ENCODE measurements at regions not wholly inside any gene's neighbourhood (a gene's known extent, or its start where the extent isn't known, plus 50 kb on each side); places are given as distances from the start of the nearest gene placed in this dataset.
"Not testable (repeated sequence)": the region's sequence is repeated elsewhere in the genome, so short reads cannot be mapped to it uniquely, and the experiment has no call there.

GRCh38 chr11:37465221-37465620, 867.2 kb upstream of the RAG2 start:
- H3K4me1 ChIP-seq, result no peaks in the 10 kb centered on the region
- H3K36me3 ChIP-seq (replicated peaks), result no peaks in the 10 kb centered on the region
- in situ Hi-C loops (cut with MboI; ENCODE audit: low sequenced_read_pairs), result no loop called here
- H3K9me3 ChIP-seq, result no peaks in the 10 kb centered on the region
- DNase-seq (ENCODE audit: low spot score in 2 of 2), result no peak
- no peaks in the 10 kb centered on the region for H3K27me3 ChIP-seq (ENCODE audit: low read depth)
- H3K4me3 ChIP-seq, result no peak overlapping the region

GRCh38 chr11:37459456-37459855, 861.4 kb upstream of the RAG2 start:
- no peaks in the 10 kb centered on the region for H3K9me3 ChIP-seq
- in situ Hi-C loops (cut with MboI; ENCODE audit: low sequenced_read_pairs), result no loop called here
- DNase-seq (ENCODE audit: low spot score in 2 of 2), result no peak
- no peaks in the 10 kb centered on the region for H3K27me3 ChIP-seq (ENCODE audit: low read depth)
- H3K36me3 ChIP-seq (replicated peaks), result no peaks in the 10 kb centered on the region
- H3K4me3 ChIP-seq, result no peak overlapping the region
- no peaks in the 10 kb centered on the region for H3K4me1 ChIP-seq

GRCh38 chr11:37456746-37457145, 858.7 kb upstream of the RAG2 start:
- Histone ChIP-seq H3K9me3 (no peaks in the 10 kb centered on the region), H3K27me3 (ENCODE audit: low read depth) (no peaks in the 10 kb centered on the region), H3K4me3 (no peak overlapping the region), H3K36me3 (replicated peaks) (no peaks in the 10 kb centered on the region), H3K4me1 (no peaks in the 10 kb centered on the region)
- in situ Hi-C loops (cut with MboI; ENCODE audit: low sequenced_read_pairs), result no loop called here
- no peak for DNase-seq (ENCODE audit: low spot score in 2 of 2)

GRCh38 chr11:37451903-37452302, 853.9 kb upstream of the RAG2 start:
- H3K27me3 ChIP-seq (ENCODE audit: low read depth), result no peaks in the 10 kb centered on the region
- no peaks in the 10 kb centered on the region for H3K9me3 ChIP-seq
- H3K4me1 ChIP-seq, result no peaks in the 10 kb centered on the region
- in situ Hi-C loops (cut with MboI; ENCODE audit: low sequenced_read_pairs), result no loop called here
- no peak overlapping the region for H3K4me3 ChIP-seq
- no peaks in the 10 kb centered on the region for H3K36me3 ChIP-seq (replicated peaks)
- no peak for DNase-seq (ENCODE audit: low spot score in 2 of 2)

- no peaks in the 10 kb centered on the region for H3K9me3 ChIP-seq
- no peaks in the 10 kb centered on the region for H3K36me3 ChIP-seq (replicated peaks)
- H3K4me1 ChIP-seq, result no peaks in the 10 kb centered on the region
- DNase-seq (ENCODE audit: low spot score in 2 of 2), result no peak
- no peaks in the 10 kb centered on the region for H3K27me3 ChIP-seq (ENCODE audit: low read depth)
- H3K4me3 ChIP-seq, result no peak overlapping the region
- in situ Hi-C loops (cut with MboI; ENCODE audit: low sequenced_read_pairs), result no loop called here
Measured at GRCh38 chr11:37450613-37451012, 852.6 kb upstream of the RAG2 start.

- Histone ChIP-seq H3K4me3 (no peak overlapping the region), H3K9me3 (no peaks in the 10 kb centered on the region), H3K4me1 (no peaks in the 10 kb centered on the region; the same call in 1 of the 2 replicates), H3K27me3 (ENCODE audit: low read depth) (no peaks in the 10 kb centered on the region), H3K36me3 (replicated peaks) (no peaks in the 10 kb centered on the region)
- in situ Hi-C loops (cut with MboI; ENCODE audit: low sequenced_read_pairs), result no loop called here
- peak; percentile 19 to 41 for DNase-seq (ENCODE audit: low spot score in 2 of 2)
Measured at GRCh38 chr11:37449146-37449545, 851.1 kb upstream of the RAG2 start.

GRCh38 chr11:37442576-37442975, 844.5 kb upstream of the RAG2 start:
- no peaks in the 10 kb centered on the region; the same call in 1 of the 2 replicates for H3K4me1 ChIP-seq
- H3K4me3 ChIP-seq, result no peak overlapping the region
- H3K27me3 ChIP-seq (ENCODE audit: low read depth), result no peaks in the 10 kb centered on the region
- no peaks in the 10 kb centered on the region for H3K36me3 ChIP-seq (replicated peaks)
- in situ Hi-C loops (cut with MboI; ENCODE audit: low sequenced_read_pairs), result no loop called here
- no peaks in the 10 kb centered on the region for H3K9me3 ChIP-seq
- no peak for DNase-seq (ENCODE audit: low spot score in 2 of 2)

GRCh38 chr11:37431633-37432230, 833.7 kb upstream of the RAG2 start:
- H3K36me3 ChIP-seq (replicated peaks); H3K4me3 ChIP-seq; DNase-seq (ENCODE audit: low spot score in 2 of 2); H3K4me1 ChIP-seq; H3K27me3 ChIP-seq (ENCODE audit: low read depth); in situ Hi-C loops (cut with MboI; ENCODE audit: low sequenced_read_pairs); H3K9me3 ChIP-seq: not testable (repeated sequence)

GRCh38 chr11:37430966-37431632, 833.1 kb upstream of the RAG2 start:
- DNase-seq (ENCODE audit: low spot score in 2 of 2); in situ Hi-C loops (cut with MboI; ENCODE audit: low sequenced_read_pairs); H3K27me3 ChIP-seq (ENCODE audit: low read depth); H3K9me3 ChIP-seq; H3K4me1 ChIP-seq; H3K36me3 ChIP-seq (replicated peaks); H3K4me3 ChIP-seq: not testable (repeated sequence)

- H3K4me3 ChIP-seq, result no peak overlapping the region
- in situ Hi-C loops (cut with MboI; ENCODE audit: low sequenced_read_pairs), result no loop called here
- 0 out of 2 replicates have a peak, but pooled peaks cover 3% of the 10 kb centered on the region for H3K9me3 ChIP-seq
Measured at GRCh38 chr11:37422511-37422910, 824.5 kb upstream of the RAG2 start.

GRCh38 chr11:37411289-37411688, 813.3 kb upstream of the RAG2 start:
- H3K4me1 ChIP-seq, result no peaks in the 10 kb centered on the region
- H3K9me3 ChIP-seq, result no peaks in the 10 kb centered on the region
- in situ Hi-C loops (cut with MboI; ENCODE audit: low sequenced_read_pairs), result no loop called here

More at GRCh38 chr11:37422511-37422910, 824.5 kb upstream of the RAG2 start:
- Histone ChIP-seq H3K36me3 (replicated peaks) (no peaks in the 10 kb centered on the region), H3K27me3 (ENCODE audit: low read depth) (no peaks in the 10 kb centered on the region), H3K4me1 (no peaks in the 10 kb centered on the region)
- DNase-seq (ENCODE audit: low spot score in 2 of 2), result no peak

GRCh38 chr11:37409124-37409523, 811.1 kb upstream of the RAG2 start:
- no peaks in the 10 kb centered on the region for H3K4me1 ChIP-seq
- no peak for DNase-seq (ENCODE audit: low spot score in 2 of 2)
- no peaks in the 10 kb centered on the region for H3K36me3 ChIP-seq (replicated peaks)
- no peak overlapping the region for H3K4me3 ChIP-seq
- in situ Hi-C loops (cut with MboI; ENCODE audit: low sequenced_read_pairs), result no loop called here
- no peaks in the 10 kb centered on the region for H3K27me3 ChIP-seq (ENCODE audit: low read depth)
- no peaks in the 10 kb centered on the region for H3K9me3 ChIP-seq

More at GRCh38 chr11:37411289-37411688, 813.3 kb upstream of the RAG2 start:
- no peak for DNase-seq (ENCODE audit: low spot score in 2 of 2)
- Histone ChIP-seq H3K4me3 (no peak overlapping the region), H3K36me3 (replicated peaks) (no peaks in the 10 kb centered on the region), H3K27me3 (ENCODE audit: low read depth) (no peaks in the 10 kb centered on the region)

GRCh38 chr11:37407461-37407860, 809.4 kb upstream of the RAG2 start:
- H3K27me3 ChIP-seq (ENCODE audit: low read depth), result no peaks in the 10 kb centered on the region
- H3K9me3 ChIP-seq, result no peaks in the 10 kb centered on the region
- H3K4me3 ChIP-seq, result no peak overlapping the region
- H3K4me1 ChIP-seq, result no peaks in the 10 kb centered on the region
- no peaks in the 10 kb centered on the region for H3K36me3 ChIP-seq (replicated peaks)
- in situ Hi-C loops (cut with MboI; ENCODE audit: low sequenced_read_pairs), result no loop called here
- no peak for DNase-seq (ENCODE audit: low spot score in 2 of 2)

GRCh38 chr11:37406651-37407050, 808.6 kb upstream of the RAG2 start:
- Histone ChIP-seq H3K4me1 (no peaks in the 10 kb centered on the region), H3K9me3 (no peaks in the 10 kb centered on the region)
- in situ Hi-C loops (cut with MboI; ENCODE audit: low sequenced_read_pairs), result no loop called here

More at GRCh38 chr11:37406651-37407050, 808.6 kb upstream of the RAG2 start:
- DNase-seq (ENCODE audit: low spot score in 2 of 2), result no peak
- Histone ChIP-seq H3K4me3 (no peak overlapping the region), H3K36me3 (replicated peaks) (no peaks in the 10 kb centered on the region), H3K27me3 (ENCODE audit: low read depth) (no peaks in the 10 kb centered on the region)

Measured in HAP-1 (cell line).